HG03565 (cell line): ENCODE measurements at regions not wholly inside any gene's neighbourhood (a gene's known extent, or its start where the extent isn't known, plus 50 kb on each side); places are given as distances from the start of the nearest gene placed in this dataset.

ENCODE experiments used
- ATAC-seq: cut with Tn5 transposase; IDR thresholded peaks from one replicate; pipeline ENCODE4 v1.9.1; 2021; ENCODE audit warnings: mild to moderate bottlenecking, moderate library complexity; ENCODE audit not compliant: unreplicated experiment

DNA sequence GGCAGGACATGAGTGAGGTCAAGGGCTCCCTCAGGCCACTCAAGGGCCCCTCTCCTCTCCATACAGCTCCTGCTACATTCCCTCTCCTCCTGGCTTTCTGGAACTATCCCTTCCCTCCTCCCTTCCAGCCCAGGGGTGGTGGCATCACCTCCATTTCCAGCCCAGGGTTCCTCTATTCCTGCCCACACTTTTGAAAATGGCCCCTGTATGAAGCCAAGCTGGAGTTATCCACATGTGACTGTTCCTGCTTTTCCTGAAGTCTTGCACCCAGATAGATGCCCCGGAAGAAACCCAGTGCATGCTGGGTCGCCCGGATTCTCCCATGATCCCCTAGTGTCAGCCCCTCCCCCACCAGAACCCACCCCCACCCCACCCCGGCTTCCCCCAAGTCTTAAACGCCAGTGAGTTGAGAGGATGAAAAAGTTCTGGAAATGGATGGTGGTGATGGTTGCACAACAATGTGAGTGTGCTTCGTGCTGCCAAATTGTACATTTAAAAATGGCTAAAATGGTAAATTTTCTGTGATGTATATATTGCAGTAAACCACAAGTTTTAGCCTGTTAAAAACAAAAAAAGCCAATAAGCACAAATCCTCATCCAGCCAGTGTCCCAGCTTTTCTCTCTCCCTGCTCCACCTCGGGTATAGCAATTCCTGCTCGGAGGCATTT is 136.9 kb downstream of the SCARB1 start:
- ATAC-seq, result no peak

DNA sequence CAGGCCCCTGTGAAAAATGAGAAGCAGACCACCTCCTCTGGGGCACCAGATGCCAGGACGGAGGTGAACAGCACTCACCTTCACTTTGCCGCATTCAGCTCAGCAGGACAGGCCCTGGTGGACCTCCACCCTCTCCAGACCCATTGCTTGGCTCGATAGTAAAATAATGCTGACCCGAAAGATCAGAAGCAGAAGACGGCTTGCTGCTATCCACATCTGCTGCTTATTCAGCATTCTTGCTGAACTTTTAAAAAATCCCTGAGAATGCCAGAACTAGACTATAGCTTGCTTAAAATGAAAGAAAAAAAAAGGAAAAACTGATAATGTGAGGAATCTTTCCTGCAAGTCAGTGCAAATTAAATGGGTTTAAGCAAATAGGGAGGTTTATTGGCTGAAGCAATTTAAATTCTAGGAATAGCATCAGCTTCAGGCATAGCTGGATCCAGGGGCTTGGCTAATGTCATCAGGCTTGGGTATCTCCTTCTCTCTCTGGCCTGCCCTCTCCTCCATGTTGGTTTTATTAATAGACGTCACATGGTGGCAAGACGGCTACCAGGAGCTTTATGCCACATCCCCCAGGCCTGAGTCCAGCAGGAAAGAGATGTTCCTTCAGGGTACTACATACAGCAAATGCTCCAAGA is 137.9 kb downstream of the SCARB1 start:
- no peak for ATAC-seq

DNA sequence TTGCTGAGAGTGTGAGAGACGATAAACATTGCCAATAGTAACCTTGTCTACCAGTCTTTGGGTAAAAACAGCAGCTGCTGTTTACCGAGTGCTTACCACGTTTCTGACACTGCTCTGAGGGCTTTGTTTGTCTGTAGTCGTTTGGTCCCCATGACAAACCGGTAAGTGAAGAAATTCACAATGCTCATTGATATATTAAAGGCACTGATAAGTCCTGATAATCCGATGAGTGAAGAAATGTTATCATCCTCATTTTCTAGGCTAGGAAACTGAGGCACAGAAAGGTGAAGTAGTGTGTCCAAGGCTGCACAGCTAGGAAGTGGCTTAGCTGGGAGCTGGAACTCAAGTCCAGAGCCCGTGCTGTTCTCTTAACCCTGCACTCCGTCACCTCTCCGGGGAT is 138.6 kb downstream of the SCARB1 start:
- ATAC-seq, result no peak

DNA sequence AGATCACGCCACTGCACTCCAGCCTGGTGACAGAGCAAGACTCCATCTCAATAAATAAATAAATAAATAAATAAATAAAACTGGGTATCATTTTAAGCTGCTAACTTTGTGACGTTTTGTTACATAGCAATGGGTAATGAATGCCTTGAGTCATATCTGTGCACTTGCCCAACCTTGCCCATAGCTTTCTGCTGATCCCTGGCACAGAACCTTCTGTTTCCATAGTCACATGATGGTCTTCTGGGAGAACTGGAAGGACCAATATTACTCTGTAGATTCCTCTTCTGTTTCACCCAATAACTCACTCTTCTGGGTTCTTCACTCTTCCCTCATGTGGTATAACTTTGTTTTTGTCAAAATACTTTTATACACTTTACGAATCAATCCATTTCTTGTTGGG is 140.8 kb downstream of the SCARB1 start:
- no peak for ATAC-seq

DNA sequence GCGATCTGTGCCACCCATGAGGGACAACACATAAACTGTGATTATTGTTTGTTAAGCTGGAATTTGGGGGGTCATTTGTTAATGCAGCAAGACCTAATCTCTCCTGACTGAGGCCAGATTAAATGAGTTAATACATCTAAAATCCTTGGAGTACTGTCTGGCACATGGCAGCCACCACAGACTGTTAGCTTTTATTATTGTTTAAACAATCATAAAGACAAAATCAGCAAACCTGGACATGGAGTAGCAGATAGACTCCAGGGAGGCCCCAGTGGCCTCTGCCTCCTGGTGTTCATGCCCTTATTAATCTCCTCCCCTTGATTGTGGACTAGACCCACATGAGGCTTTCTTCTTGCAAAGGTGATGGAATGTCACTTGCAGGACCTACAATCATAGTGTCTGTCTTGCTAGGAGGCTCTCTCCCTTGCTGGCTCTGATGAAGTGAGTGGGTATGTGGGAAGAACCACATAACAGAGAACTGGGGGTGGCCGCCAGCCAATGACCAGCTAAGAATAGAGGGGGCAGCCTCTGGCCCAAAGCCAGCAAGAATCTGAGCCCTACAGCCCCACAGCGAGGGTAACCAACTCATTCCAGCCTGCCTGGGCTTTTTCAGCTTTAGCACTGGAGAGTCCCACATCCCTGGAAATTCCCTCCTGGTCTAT is 142.0 kb downstream of the SCARB1 start:
- no peak for ATAC-seq

DNA sequence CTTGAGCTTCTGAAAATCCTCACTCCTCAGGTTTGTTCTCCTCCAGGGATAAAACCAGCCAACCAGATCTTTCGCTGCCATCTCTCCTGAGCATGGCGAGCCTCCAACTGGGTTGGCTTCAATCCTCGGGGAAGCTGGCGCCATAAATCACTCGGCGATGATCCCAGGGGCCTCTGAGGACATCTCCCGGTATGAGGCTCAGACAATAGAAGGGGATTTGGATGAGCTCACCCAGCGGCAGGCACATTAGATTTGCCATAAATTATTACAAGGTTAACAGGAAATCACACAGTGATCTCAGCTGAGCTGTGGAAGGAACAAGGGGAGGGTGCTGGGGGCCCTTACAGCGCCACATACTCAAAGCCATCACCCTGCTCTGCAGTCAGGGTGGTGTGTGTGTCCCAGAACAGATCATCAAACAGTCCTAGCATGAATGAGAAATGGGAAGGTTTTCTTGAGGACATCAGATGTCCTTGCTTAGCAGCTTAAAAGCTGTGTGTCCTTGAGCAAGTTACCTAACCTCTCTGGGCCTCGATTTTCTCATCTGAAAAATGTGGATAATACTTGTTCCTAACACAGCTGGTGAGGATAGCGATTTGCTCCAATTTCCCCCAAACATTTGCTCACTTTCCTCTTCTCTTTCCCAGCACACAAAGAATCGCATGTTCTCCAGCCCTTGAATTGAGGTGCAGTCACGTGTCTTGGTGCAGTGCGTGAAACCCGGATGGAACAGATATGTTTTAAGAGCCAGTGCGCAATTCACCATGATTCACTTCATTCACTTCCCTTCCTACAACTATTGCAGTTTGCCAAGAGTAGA is 142.8 kb downstream of the SCARB1 start:
- no peak for ATAC-seq

DNA sequence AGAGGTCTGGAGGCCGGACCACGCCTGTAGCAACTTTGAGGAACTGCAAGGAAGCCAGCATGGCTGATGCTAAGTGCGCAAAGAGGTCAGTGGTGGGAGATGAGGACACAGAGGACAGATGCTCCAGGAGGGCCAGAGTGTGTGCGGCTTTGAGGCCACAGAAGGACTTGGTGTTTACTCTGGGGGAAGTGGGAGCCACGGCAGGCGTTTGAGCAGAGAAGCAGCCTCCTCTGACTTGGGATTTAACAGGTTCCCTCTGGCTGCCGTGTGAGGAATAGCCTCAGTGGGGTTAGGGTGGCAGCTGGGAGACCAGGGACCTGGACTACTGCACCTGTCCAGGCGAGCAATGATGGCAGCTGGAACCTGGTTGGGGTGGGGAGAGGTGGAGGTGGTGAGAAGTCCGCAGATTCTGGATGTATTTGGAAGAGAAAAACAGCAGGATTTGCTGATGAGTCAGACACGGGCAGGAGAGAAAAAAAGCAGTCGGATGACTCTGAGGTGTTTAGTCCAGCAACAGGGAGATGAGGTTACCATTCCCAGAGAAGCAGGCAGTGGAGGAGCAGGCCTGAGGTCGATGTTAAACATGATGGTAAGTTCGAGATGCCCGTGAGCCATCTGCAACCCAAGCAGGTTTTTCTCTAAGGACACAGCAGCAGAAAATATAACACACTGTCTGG is 143.5 kb downstream of the SCARB1 start:
- ATAC-seq, result no peak

DNA sequence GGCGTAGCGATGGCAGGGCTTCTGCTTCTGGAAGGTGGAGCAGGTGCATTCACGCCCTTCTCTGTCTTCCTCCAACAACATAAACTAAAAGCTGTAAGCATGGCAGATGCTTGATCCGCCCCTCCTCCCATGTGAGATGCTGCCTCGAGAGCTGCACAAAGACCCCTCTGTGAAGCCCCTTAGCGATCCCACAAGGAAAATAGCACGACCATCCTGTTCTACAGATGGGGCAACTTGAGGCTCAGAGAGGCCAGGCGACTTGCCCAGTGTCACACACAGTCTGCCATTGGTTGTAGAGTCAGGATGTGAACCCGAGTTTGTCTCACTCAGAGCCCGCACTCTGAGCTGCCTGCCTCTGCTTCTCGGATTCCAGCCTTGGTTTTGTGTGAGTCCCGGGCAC is 144.4 kb downstream of the SCARB1 start:
- no peak for ATAC-seq

DNA sequence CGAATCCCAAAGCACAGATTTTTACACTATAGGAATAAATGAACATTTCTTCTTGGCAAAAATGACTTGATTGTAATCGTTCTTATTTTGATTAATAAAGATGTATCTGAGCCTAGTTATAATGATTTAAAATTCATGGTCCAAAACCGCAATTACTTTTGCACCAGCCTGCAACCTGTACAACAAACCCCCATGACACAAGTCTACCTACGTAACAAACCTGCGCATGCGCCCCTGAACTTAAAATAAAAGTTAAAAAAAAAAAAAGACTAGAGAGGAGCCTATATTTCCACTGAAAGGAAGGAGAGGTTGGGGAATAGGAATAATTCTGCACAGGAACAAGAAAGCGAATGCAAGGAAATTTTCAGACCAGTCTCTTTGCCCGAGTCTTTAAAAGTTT is 145.2 kb downstream of the SCARB1 start:
- ATAC-seq, result no peak

DNA sequence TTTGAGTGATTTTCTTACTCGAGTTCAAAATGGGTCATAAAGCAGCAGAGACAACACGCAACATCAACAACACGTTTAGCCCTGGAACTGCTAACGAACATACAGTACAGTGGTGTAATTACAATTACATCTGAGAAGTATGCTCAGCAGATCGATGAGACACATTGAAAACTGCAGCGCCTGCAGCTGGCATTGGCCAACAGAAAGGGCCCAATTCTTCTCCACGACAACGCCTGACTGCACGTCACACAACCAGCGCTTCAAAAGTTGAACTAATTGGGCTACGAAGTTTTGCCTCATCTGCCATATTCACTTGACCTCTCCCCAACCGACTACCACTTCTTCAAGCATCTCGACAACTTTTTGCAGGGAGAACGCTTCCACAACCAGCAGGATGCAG is 145.6 kb downstream of the SCARB1 start:
- no peak for ATAC-seq

DNA sequence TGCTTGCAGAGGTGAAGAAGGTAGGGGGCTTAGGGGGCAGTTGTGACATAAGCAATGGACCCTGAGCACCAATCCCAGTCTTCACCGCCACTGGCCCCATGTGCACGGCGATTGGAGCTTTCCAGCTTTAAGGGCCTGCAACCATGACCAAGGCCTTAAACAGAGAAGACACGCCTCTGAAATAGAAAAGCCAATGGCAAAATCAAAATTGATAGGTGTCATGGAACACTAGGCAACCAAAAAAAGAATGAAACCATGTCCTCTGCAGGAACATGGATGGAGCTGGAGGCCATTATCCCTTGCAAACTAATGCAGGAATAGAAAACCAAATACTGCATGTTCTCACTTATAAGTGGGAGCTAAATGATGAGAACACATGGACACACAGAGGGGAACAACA is 146.3 kb downstream of the SCARB1 start:
- ATAC-seq, result no peak

DNA sequence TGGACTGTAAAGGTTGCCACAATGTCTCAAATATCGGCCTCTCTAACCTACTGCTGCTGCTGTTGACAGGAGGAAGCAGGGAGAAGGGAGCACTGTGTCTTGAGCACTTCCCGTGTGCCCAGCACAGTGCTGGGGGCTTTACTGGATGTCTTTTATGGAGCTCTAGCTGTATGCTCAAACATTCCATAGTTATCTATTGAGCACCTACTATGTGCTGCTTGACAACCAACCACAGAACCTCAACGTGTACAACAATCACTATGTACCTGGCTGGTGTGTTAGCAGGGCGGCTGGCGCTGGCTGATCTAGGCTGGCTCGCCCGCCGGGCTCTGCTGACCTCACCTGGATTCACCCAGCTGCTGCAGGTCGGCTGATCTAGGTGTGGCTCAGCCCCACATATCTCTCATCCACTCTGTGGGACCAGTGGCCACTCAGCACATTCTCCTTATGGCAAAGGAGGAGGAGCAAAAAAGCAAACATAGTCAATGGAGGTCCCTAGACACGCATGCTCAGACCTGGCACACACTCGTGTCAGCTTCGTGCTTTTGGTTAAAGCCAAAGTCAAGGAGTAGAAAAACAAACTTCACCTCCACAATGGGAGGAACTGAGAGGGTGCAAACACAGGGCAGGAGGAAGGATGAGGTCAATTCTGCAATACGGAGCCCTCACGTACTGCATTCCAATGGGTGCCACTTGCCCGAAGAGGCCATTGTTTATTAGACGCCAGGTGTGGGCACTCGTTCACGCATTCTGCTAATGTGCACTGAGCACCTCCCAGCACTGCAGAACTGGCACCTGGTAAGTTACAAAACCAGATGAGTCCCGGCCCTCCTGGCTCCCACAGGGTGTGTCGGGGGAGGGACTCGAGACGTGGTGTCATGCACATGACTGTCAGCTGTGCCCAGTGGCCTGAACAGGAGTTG is 147.2 kb downstream of the SCARB1 start:
- no peak for ATAC-seq

DNA sequence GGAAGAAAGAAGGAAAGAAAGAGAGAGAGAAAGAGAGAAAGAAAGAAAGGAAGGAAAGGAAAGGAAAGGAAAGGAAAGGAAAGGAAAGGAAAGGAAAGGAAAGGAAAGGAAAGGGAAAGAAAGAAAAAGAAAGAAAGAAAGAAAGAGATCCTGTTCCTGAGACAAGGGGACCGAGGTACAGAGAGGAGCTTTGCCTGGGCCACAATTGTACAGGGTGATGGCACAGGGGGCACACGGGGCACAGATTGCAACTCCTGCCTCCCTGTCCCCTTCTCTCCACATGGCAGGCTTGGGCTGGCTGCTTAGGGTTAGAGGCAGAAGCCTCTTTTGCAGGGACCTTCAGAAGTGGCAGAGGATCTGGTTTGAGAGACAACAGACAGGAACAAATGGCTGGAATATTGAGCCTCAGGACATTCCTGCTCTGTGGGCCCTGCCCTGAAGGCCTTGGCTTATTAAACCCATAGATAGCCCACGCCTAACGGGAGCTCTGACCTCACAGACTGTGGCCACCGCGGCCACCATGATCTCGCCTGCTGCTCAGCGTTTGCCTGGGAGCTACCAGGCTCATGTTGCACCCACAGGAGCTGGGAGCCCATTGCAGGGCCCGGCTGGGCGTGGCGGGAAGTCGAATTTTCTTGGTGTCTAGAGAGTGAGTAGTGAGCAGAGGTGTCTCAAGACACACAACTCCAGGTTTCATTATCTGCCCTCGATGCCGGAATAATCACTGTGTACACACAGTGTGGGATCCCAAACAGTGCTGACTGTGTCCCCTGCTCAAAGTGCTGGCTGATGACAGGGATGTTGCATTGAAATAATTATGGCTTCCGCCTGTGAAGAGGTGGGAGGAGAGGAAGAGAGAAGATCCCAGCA is 147.9 kb upstream of the NCOR2 start:
- ATAC-seq, result no peak

DNA sequence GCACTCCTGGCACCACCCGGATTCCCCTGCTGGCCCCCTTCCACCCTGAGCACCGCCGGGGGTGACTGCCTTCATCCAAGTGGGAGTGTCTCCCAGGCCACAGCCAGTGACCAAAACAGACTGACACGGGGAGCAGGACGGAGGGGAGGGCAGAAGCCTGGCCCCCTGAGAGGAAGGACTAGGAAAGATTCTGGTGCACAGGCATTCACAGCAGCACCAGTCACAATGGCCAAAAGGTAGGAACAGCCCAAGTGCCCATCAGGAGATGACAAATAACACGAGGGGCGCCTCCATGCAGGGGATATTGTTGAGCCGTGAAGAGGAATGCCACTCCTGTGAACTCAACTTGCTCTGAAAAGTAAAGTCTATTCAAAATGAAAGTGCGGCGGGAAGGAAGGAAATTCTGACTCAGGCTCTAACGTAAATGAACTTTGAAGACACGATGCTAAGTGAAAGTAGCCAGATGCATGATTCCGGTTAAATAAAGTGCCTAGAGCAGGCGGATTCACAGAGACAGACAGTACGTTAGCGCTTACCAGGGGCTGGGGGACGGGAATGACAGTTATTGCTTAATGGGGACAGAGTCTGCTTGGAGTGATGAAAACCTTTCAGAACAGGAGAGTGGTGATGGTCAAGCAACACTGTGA is 146.1 kb upstream of the NCOR2 start:
- peak; percentile 87 for ATAC-seq

DNA sequence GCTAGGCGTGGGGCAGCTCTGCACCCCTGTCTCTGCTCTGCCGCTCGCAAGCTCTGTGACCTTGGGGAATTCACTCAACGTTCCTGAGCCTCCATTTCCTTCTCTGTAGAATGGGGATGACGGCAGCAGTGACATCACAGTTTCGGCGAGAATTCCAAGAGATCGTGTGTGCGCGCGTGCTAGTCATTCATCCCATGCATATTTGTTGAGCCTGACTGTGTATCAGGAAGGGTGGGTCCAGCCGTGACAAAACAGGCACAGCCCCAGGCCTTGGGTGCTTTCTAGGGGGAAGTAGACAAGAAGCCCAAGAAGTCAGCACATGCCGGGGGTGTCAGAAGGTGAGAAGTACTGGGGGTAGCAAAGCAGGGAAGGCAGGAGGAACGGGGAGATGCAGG is 145.6 kb upstream of the NCOR2 start:
- ATAC-seq, result peak; percentile 14

DNA sequence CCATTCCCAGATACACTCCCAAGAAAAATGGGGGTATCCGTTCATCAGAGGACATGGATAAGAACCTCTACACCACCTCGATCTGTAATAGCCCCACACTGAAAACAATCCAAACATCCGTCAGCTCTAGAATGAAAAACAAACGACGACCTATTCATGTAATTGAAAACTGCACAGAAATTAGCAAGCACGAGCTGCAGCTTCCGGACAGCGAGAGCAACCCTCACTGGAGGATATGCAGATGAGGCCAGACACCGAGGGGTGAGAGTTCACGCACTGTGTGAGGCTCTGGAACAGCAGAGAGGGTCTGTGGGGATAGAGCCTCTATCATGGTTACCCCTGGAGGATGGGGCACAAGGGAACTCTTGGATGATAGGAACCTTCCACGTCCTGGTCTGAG is 143.9 kb upstream of the NCOR2 start:
- ATAC-seq, result no peak

DNA sequence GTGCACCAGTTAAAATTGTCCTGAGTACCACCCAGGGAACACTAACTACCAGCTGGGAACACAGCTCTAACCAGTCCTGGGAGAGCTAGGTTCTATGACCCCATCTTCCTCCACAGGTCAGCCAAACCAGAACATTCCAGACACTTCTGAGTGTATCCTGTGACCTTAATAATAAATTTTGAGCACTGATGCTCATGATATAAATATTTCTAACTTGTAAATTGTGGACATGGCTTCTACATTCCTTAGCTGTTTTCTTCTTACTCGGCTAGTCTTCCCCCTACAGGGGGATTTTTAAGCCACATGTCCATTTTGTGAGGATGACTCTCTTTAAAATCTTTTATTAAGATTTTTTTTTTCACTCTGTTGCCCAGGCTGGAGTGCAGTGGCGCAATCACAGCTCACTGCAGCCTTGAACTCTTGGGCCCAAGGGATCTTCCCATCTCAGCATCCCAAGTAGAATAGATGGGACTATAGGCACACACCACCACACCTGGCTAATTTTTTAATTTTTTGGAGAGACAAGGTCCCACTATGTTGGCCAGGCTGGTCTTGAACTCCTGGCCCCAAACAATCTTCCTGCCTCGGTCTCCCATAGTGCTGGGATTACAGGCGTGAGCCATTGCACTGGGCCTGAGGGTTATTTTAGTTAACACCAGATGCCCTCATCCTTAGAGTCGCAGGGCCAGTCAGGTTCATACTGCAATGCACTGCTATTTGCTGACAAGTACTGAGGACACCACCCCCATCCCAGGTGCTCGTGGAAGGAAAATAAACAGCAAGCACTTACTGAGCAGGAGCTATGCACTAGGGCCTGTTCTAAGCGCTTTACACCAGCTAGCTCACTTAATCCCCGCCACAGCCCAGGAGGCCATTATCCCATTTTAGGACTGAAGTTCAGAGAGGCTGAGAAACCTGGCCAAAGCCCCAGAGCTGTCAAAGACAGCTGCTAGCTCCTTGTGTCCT is 142.6 kb upstream of the NCOR2 start:
- ATAC-seq, result no peak
